ENCODE measurements at regions not wholly inside any gene's neighbourhood (a gene's known extent, or its start where the extent isn't known, plus 50 kb on each side); places are given as distances from the start of the nearest gene placed in this dataset.
"Not testable (repeated sequence)": the region's sequence is repeated elsewhere in the genome, so short reads cannot be mapped to it uniquely, and the experiment has no call there.

DNA sequence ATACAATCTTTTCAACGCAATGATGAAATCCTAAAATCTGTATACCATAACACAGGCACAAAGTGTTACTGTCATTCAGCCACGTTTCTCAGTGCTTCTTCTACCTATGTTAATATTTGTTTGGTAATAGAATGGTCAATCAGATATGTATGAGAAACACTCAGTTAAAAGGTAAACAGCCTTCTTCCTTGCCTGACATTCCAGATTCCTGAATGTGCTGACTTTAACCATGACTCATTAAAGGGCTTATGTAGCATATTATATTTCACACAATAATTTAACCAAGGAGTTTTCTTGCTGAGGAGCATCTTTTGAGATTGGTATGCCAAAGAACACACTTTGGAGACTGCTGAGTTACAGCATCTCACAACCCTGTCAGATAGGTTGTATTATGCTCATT lies 187.6 kb downstream of the CETN3 start:
- TF ChIP-seq, protein P1, sequence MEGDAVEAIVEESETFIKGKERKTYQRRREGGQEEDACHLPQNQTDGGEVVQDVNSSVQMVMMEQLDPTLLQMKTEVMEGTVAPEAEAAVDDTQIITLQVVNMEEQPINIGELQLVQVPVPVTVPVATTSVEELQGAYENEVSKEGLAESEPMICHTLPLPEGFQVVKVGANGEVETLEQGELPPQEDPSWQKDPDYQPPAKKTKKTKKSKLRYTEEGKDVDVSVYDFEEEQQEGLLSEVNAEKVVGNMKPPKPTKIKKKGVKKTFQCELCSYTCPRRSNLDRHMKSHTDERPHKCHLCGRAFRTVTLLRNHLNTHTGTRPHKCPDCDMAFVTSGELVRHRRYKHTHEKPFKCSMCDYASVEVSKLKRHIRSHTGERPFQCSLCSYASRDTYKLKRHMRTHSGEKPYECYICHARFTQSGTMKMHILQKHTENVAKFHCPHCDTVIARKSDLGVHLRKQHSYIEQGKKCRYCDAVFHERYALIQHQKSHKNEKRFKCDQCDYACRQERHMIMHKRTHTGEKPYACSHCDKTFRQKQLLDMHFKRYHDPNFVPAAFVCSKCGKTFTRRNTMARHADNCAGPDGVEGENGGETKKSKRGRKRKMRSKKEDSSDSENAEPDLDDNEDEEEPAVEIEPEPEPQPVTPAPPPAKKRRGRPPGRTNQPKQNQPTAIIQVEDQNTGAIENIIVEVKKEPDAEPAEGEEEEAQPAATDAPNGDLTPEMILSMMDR (IDR thresholded peaks at IDR 0.05; ENCODE audit: control insufficient read depth, insufficient read depth, low read depth, low read length, missing control alignments) = no peak
- H3K4me3 ChIP-seq (ENCODE audit: control insufficient read depth, low read depth, low read length) = no peak overlapping the region
- DNase-seq (ENCODE audit: low read depth) = no peak

DNA sequence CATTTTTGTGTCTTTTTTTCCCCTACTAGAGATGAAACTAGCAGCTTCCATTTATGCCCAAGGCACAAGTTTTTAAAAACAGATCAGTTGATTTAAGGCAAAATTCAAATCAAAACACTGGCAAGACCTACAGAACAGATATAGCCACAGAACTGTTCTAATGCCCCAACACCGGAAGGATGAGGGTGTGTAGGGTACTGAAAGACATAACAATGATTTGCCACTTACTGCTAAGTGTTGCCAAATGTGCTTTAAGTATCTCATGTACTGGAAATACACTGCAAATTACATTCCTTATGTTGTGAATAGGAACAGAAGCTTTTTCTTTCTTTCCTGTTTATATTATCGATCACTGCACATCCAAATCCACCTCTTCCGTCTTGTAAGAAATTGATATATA lies 189.0 kb downstream of the CETN3 start:
- TF ChIP-seq, protein P1 (IDR thresholded peaks at IDR 0.05; ENCODE audit: control insufficient read depth, insufficient read depth, low read depth, low read length, missing control alignments) = no peak
- H3K4me3 ChIP-seq (ENCODE audit: control insufficient read depth, low read depth, low read length) = no peak overlapping the region
- DNase-seq (ENCODE audit: low read depth) = no peak

DNA sequence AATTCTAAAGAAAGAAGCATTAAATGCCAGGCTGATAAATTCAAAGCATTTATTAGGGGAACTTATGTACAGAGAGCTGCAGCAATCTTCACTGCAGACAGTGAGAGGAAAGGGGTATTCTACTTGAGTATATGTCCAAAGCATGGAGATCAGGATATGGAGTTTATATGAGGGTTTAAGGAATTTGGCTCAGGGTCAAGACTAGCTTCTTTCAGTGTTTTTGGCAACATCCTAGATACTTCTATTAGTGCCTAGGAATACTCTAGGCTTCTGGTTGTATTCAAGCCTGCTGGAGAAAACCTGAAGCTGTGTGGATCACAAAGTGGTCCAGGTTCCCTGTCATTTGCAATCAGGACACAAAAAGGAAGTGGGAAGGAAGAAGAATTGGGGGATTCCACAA lies 194.6 kb downstream of the CETN3 start:
- no peak for DNase-seq (ENCODE audit: low read depth)
- H3K4me3 ChIP-seq (ENCODE audit: control insufficient read depth, low read depth, low read length) = no peak overlapping the region
- TF ChIP-seq, protein P1 (IDR thresholded peaks at IDR 0.05; ENCODE audit: control insufficient read depth, insufficient read depth, low read depth, low read length, missing control alignments) = no peak

DNA sequence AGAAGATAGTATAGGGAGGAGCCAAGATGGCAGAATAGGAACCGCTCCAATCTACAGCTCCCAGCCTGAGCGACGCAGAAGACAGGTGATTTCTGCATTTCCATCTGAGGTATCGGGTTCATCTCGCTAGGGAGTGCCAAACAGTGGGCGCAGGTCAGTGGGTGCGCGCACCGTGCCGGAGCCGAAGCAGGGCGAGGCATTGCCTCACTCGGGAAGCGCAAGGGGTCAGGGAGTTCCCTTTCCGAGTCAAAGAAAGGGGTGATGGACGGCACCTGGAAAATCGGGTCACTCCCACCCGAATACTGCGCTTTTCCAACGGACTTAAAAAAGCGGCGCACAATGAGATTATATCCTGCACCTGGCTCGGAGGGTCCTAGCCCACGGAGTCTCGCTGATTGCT lies 201.2 kb downstream of the CETN3 start:
- not testable (repeated sequence) for DNase-seq (ENCODE audit: low read depth); H3K4me3 ChIP-seq (ENCODE audit: control insufficient read depth, low read depth, low read length)

DNA sequence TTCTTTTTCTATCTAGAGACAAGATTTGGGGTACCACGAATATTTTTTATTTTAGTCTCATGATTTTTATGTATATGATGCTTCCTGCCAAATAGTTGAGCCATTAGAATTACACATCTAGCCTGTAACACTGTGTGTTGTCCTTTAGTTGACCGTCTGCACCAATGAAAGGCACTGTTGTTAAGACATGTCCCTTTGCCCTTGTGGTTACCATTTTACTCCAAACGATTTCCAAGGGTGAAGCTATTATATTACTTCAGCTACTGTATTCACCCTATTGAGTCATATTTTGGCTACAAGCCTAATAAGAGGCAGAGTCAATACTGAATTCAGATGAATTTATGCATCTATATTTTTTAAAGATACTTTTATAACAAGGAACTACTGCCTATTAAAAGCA lies 207.6 kb downstream of the CETN3 start:
- no peak for DNase-seq (ENCODE audit: low read depth)
- H3K4me3 ChIP-seq (ENCODE audit: control insufficient read depth, low read depth, low read length) = no peak overlapping the region
- TF ChIP-seq, protein P1 (IDR thresholded peaks at IDR 0.05; ENCODE audit: control insufficient read depth, insufficient read depth, low read depth, low read length, missing control alignments) = no peak

DNA sequence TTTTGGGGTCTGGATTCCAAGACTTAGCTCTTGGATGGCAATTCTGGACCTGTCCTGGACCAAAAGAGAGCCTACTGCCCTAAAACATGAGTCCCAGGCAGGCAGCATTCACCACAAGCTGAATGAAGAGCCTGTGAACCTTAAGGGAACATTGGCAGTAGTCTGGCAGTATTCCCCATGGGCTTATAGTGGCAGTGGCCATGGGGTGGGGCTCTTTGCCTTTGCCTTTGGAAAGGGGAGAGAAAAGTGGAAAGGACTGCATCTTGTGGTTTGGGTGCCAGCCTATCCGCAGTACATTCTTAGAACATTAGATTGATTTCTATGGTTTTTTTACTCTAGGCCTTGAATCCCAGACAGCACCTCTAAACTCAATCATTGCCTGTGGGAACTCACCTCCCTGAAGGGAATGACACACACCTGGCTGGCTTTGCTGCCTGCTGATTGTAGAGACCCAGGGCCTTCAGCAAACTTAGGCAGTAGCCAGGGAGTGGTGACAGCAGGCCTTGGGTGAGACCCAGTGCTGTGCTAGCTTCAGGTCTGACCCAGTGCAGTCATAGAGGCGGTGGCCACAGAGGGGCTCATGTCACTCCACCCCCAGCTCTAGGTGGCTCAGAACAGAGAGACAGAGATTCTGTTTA lies 216.3 kb downstream of the CETN3 start:
- no peak overlapping the region for H3K4me3 ChIP-seq (ENCODE audit: control insufficient read depth, low read depth, low read length)
- no peak for DNase-seq (ENCODE audit: low read depth)
- TF ChIP-seq, protein P1 (IDR thresholded peaks at IDR 0.05; ENCODE audit: control insufficient read depth, insufficient read depth, low read depth, low read length, missing control alignments) = no peak

DNA sequence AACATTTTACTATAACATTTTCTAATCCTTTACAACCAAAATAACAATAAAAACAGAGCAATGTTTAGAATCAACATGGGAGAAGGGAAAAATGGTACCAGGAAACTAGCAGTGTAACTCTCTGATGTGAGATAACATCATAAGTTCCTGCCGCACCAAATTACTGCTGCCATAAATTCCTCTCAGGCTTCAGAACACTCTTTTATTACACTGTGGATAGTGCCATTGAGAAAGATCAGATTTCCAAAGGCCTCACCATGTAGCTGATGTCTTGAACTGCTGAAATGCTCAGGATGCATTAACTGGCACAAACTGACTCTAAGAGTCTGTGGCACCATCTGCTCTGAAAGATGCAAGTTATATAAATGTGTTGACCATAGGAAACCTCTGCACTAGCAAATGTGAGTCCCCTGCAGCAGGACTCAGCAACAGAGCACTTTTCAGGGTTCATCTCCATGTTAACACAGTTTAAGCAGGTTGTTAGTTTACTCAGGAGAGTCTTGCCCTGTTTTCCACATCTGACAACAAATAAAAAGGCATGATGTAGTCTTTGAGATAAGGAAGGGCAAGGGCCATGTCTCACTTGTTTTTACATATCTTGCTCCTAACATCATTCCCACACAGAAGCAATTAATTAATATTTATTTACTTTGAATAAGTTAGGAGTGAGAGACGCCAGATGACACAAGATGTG lies 218.1 kb downstream of the CETN3 start:
- TF ChIP-seq, protein P1 (IDR thresholded peaks at IDR 0.05; ENCODE audit: control insufficient read depth, insufficient read depth, low read depth, low read length, missing control alignments) = no peak
- no peak overlapping the region for H3K4me3 ChIP-seq (ENCODE audit: control insufficient read depth, low read depth, low read length)
- no peak for DNase-seq (ENCODE audit: low read depth)

Data from AG09309 (cell line).